Upper lobe of right lung (tissue), 1 donor: ENCODE measurements at regions not wholly inside any gene's neighbourhood (a gene's known extent, or its start where the extent isn't known, plus 50 kb on each side); places are given as distances from the start of the nearest gene placed in this dataset.

Experiments
- ATAC-seq: fragments of 200-7000 bp; cut with Tn5 transposase; one replicate; pipeline ENCODE4 v1.9.1; 2020; ENCODE audit warnings: mild to moderate bottlenecking, moderate library complexity
- DNase-seq: peaks from one replicate; pipeline ENCODE4 v3.0.0-alpha.2; 2020
- H3K27ac ChIP-seq: fragments of 200-600 bp; one replicate; pipeline ENCODE4 v1.8.0; 2022
- H3K27me3 ChIP-seq: fragments of 200-600 bp; one replicate; pipeline ENCODE4 v1.8.0; 2022; ENCODE audit warnings: mild to moderate bottlenecking
- H3K36me3 ChIP-seq: fragments of 200-600 bp; one replicate; pipeline ENCODE4 v1.8.0; 2022
- H3K4me1 ChIP-seq: fragments of 200-600 bp; one replicate; pipeline ENCODE4 v1.8.0; 2022
- H3K4me3 ChIP-seq: fragments of 200-600 bp; one replicate; pipeline ENCODE4 v1.8.0; 2022; ENCODE audit warnings: mild to moderate bottlenecking
- H3K9me3 ChIP-seq: fragments of 200-600 bp; one replicate; pipeline ENCODE4 v1.8.0; 2022
- CTCF ChIP-seq: fragments of 200-600 bp; IDR thresholded peaks from one replicate; pipeline ENCODE4 v1.8.0; 2022; ENCODE audit warnings: antibody characterized with exemption
- intact Hi-C: fragments of 100-400 bp; cut with DNase I; formaldehyde crosslinking; loops from one replicate; pipeline ENCODE4 v1.11.0; 2022
- donor health status: DM: no; HTN: yes; CAD: no; lungs with severe emphysema.

- H3K27me3 ChIP-seq, result no peaks in the 10 kb centered on the region
- no peak overlapping the region for H3K4me3 ChIP-seq
- no peak for ATAC-seq
- no peak overlapping the region for H3K27ac ChIP-seq
- H3K4me1 ChIP-seq, result peaks cover 33% of the 10 kb centered on the region
- H3K36me3 ChIP-seq, result no peaks in the 10 kb centered on the region
- DNase-seq, result no peak
- H3K9me3 ChIP-seq, result no peaks in the 10 kb centered on the region
- no peak for TF ChIP-seq CTCF
- intact Hi-C loops, result no loop called here
Observed at GRCh38 chr3:124274051-124274450, 282.1 kb upstream of the ROPN1 start.

GRCh38 chr3:124275412-124275811, 283.5 kb upstream of the ROPN1 start:
- Histone ChIP-seq H3K9me3 (no peaks in the 10 kb centered on the region), H3K4me3 (no peak overlapping the region), H3K4me1 (peaks cover 33% of the 10 kb centered on the region), H3K27me3 (no peaks in the 10 kb centered on the region), H3K27ac (peak overlapping the region; percentile 88), H3K36me3 (no peaks in the 10 kb centered on the region)
- ATAC-seq, result no peak
- no peak for TF ChIP-seq CTCF
- intact Hi-C loops, result no loop called here
- DNase-seq, result no peak

GRCh38 chr3:124276133-124276532, 284.2 kb upstream of the ROPN1 start:
- intact Hi-C loops, result no loop called here
- DNase-seq (no peak), ATAC-seq (peak; percentile 28)
- TF ChIP-seq CTCF, result no peak
- no peaks in the 10 kb centered on the region for H3K27me3 ChIP-seq
- H3K4me3 ChIP-seq, result no peak overlapping the region
- peaks cover 33% of the 10 kb centered on the region for H3K4me1 ChIP-seq
- no peaks in the 10 kb centered on the region for H3K9me3 ChIP-seq
- H3K27ac ChIP-seq, result peak overlapping the region; percentile 88
- H3K36me3 ChIP-seq, result no peaks in the 10 kb centered on the region

GRCh38 chr3:124276539-124277143, 284.7 kb upstream of the ROPN1 start:
- intact Hi-C loops, result no loop called here
- no peak for DNase-seq
- no peak for TF ChIP-seq CTCF
- Histone ChIP-seq H3K27me3 (no peaks in the 10 kb centered on the region), H3K9me3 (no peaks in the 10 kb centered on the region), H3K27ac (peak overlapping the region; percentile 88), H3K4me1 (peaks cover 33% of the 10 kb centered on the region), H3K4me3 (no peak overlapping the region), H3K36me3 (no peaks in the 10 kb centered on the region)
- ATAC-seq, result no peak

GRCh38 chr3:124277144-124277890, 285.4 kb upstream of the ROPN1 start:
- H3K27ac ChIP-seq, result peak overlapping the region; percentile 88
- DNase-seq, result no peak

More at GRCh38 chr3:124277144-124277890, 285.4 kb upstream of the ROPN1 start:
- no peaks in the 10 kb centered on the region for H3K36me3 ChIP-seq
- peak; percentile 52 for ATAC-seq
- H3K4me3 ChIP-seq, result no peak overlapping the region
- peaks cover 33% of the 10 kb centered on the region for H3K4me1 ChIP-seq
- no peaks in the 10 kb centered on the region for H3K9me3 ChIP-seq
- intact Hi-C loops, result no loop called here
- TF ChIP-seq CTCF, result peak; percentile 8
- H3K27me3 ChIP-seq, result no peaks in the 10 kb centered on the region
